LNCaP clone FGC (cell line): ENCODE measurements at regions not wholly inside any gene's neighbourhood (a gene's known extent, or its start where the extent isn't known, plus 50 kb on each side); places are given as distances from the start of the nearest gene placed in this dataset.

ENCODE experiments used
- DNase-seq: peaks from one replicate; pipeline ENCODE4 v3.0.0-alpha.2; 2011; ENCODE audit warnings: low read depth
- H3K4me3 ChIP-seq: 2 replicates; pipeline ENCODE4 v1.5.1; 2011; ENCODE audit warnings: mild to moderate bottlenecking, low read depth, low read length, control low read depth
- TF ChIP-seq, protein P1 (sequence below): IDR thresholded peaks from 2 replicates; pipeline ENCODE4 v1.5.1; 2012; ENCODE audit warnings: mild to moderate bottlenecking; ENCODE audit not compliant: control insufficient read depth, insufficient read depth; ENCODE audit errors: extremely low read depth

DNA sequence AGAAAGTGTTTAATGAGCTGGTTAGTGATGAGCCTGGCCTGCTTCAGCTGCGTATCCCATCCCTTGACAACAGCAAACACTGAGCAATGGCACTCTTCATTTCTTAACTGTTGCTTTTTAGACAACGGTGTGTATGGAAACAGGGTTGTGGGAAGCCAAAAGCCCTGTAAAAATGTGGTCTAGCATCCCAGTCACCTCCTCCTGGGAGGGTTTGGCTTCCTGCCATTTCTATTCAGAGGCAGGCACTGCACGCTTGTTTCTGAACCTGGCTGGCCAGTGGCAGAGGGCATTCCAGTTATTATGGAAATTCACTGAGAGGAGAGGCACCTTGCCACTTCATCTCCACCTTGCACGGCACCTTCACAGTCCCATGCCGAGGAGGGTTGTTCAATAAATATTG lies 123.0 kb upstream of the ADARB2 start:
- TF ChIP-seq, protein P1, sequence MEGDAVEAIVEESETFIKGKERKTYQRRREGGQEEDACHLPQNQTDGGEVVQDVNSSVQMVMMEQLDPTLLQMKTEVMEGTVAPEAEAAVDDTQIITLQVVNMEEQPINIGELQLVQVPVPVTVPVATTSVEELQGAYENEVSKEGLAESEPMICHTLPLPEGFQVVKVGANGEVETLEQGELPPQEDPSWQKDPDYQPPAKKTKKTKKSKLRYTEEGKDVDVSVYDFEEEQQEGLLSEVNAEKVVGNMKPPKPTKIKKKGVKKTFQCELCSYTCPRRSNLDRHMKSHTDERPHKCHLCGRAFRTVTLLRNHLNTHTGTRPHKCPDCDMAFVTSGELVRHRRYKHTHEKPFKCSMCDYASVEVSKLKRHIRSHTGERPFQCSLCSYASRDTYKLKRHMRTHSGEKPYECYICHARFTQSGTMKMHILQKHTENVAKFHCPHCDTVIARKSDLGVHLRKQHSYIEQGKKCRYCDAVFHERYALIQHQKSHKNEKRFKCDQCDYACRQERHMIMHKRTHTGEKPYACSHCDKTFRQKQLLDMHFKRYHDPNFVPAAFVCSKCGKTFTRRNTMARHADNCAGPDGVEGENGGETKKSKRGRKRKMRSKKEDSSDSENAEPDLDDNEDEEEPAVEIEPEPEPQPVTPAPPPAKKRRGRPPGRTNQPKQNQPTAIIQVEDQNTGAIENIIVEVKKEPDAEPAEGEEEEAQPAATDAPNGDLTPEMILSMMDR = no peak
- DNase-seq = no peak
- H3K4me3 ChIP-seq = no peak overlapping the region

DNA sequence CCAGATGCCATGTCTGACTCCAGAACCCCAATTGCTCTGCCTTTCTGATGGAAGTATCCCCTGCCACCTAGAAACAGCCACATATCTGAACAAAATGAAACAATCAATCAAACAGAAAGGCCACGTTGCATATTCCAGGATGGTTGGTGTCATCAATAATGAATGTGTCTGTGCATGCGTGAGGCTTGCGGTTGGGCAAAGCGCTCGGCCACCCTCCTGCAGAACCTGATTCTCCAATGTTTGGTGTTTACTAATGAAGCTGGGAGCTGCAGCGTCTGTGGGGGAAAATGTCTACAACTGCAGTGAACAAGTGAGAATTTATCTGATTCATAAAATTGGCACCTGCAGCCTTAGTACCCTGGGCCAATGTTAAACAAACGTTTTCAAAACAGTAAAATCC lies 121.2 kb upstream of the ADARB2 start:
- no peak overlapping the region for H3K4me3 ChIP-seq
- TF ChIP-seq, protein P1 = no peak
- no peak for DNase-seq

DNA sequence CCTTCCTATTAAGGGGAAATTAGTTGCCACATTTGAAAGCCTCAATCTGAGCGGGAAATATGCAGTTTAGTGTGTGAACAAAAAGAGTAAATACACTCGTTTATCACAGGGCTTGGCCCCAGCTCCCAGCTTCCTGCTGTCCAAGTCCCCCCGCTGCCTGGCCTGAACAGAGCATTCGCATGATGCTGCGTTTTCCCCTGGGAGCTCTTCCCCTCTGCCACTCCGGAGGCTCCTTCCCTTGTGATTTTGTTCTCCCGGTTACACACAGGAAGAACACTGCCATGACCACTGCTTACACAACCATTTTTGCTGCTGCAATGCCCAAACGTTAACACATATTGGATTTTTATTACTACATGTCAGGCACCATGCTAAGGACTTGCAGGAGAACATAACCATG lies 120.7 kb upstream of the ADARB2 start:
- TF ChIP-seq, protein P1 = no peak
- DNase-seq = no peak
- H3K4me3 ChIP-seq = no peak overlapping the region

DNA sequence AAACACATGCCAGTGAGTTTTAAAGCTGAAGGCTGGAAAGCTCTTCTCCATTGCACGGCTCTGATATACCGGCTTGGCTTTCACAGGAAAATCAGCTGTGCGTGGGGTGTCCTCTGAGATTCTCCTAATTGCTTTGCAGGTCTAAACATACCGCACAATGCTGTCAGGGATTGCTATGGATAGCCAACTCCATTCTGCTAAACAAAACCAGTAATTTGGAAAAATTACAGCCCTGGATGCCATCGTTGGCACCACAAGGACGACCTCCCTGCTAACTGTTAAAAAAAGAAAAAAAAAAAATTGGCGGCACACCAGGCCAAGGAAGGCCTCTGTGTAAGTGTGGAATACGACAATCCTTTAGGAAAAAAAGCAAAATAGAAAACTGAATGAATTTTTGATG lies 118.6 kb upstream of the ADARB2 start:
- no peak overlapping the region for H3K4me3 ChIP-seq
- TF ChIP-seq, protein P1 = no peak

DNA sequence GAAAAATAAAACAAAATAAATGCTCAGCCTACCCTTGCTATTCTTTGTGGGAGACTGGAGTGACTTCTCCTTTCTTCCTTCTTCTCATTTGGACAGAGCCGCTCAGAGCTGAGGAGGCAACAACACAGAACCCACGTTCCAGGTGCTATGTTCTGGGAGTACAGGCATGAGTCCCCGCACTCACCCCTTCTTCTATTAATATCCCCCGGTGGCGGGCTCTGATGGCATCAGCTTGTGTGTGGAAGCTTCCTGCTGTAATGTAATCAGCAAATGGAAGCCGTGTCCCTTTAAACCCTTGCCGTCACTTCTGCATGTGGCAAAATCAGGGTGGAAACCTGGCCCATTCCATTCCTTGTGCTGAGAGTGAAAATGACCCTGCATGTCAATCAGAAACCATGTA lies 116.9 kb upstream of the ADARB2 start:
- TF ChIP-seq, protein P1 = no peak
- H3K4me3 ChIP-seq = no peak overlapping the region
- DNase-seq = no peak

More for the DNA sequence above, 118.6 kb upstream of the ADARB2 start:
- DNase-seq = no peak

DNA sequence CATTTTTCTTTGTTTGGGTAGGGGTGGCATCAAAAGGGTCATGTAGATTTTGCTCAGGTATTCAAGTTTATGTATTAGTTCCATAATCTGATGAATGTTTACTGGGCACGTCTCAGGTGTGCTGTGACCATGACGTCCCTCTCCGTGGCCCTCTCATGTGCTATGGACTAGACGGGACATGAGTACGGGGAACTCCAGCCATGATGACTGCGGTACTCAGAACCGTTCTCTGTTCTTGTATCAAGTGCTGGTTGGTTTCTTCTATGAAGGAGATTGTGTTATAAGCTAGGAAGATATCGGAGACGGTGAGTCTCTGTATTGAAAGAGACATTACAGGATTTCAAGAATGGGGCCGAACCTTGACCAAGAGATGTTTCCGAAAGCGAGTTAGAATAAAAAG lies 116.5 kb upstream of the ADARB2 start:
- DNase-seq = no peak
- TF ChIP-seq, protein P1 = no peak
- H3K4me3 ChIP-seq = no peak overlapping the region

DNA sequence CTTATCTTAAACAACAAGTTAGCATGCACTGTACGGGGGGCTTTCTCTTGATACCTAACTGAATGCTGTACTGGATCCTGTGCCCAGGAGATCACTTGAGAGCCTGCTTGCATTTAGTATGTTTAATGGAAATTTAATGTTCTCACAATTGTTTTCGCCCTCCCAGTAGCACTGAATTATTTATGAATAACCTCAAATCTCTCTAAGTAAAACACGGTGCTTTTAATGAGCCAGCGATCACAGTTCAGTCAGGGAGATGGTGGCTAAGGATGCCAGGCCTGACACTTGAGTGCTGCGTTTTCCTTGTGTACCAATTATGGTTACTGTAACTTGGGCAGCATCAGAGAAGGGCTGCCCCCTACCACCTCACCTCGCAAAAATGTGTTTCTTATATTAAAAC lies 115.5 kb upstream of the ADARB2 start:
- DNase-seq = no peak
- TF ChIP-seq, protein P1 = no peak
- no peak overlapping the region for H3K4me3 ChIP-seq
